DND-41 (cell line): ENCODE measurements at regions not wholly inside any gene's neighbourhood (a gene's known extent, or its start where the extent isn't known, plus 50 kb on each side); places are given as distances from the start of the nearest gene placed in this dataset.

ENCODE experiments used
- CTCF ChIP-seq: IDR thresholded peaks from 2 replicates; pipeline ENCODE4 v1.5.1; 2012; ENCODE audit warnings: borderline replicate concordance, low read length, moderate library complexity, mild to moderate bottlenecking; ENCODE audit not compliant: poor library complexity, severe bottlenecking; ENCODE audit errors: extremely low read depth
- EZH2 ChIP-seq: IDR thresholded peaks from 3 replicates; pipeline ENCODE4 v1.6.1; 2012; ENCODE audit warnings: borderline replicate concordance, low read depth, mild to moderate bottlenecking, moderate library complexity, low read length, inconsistent platforms; ENCODE audit not compliant: severe bottlenecking

- TF ChIP-seq CTCF (no peak), EZH2 (no peak)
These were observed 184.4 kb downstream of the KCNS3 start for GRCh38 chr2:18062892-18063291.
